ENCODE measurements at regions not wholly inside any gene's neighbourhood (a gene's known extent, or its start where the extent isn't known, plus 50 kb on each side); places are given as distances from the start of the nearest gene placed in this dataset.

DNA sequence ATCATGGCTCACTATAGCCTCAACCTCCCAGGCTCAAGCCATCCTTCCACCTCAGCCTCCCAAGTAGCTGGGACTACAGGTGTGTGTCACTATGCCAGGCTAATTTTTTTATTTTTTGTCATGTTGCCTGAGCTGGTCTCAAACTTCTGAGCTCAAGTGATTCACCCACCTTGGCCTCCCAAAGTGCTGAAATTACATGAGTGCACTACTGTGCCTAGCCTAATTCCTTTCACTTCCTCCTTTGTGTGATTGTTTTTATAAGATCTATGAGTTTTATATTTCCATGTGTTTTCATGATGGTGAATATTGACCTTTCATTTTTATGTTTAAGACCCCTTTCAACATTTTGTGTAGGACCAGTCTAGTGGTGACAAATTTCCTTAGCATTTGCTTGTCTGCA lies 55.2 kb upstream of the IL12B start:
- DNase-seq = no peak

DNA sequence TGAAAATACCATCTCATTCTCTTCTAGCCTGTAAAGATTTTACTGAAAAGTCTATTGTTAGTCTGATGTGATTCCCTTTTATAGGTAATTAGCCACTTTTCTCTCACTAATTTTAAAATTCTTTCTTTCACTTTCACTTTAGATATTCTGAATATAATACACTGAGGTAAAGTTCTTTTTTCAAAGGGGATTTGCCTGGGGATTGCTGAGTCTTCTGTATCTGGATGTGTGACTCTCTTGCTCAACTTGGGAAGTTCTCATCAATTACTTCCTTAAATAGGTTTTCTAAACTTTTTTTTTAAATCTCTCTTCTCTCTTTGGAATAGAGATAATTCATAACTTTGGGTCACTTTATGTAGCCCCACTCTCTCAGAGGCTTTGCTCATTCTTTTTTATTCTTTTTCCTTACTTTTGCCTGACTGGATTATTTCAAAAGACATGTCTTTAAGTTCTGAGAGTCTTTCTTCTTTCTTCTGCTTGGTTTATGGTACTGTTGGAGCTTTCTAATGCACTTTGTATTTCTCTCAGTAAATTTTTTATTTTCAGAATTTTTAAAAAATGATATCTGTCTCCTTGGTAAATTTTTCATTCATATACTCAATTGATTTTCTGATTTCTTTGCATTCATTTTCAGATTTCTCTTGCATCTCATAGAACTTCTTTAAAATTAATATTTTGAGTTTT lies 55.9 kb upstream of the IL12B start:
- no peak for DNase-seq

DNA sequence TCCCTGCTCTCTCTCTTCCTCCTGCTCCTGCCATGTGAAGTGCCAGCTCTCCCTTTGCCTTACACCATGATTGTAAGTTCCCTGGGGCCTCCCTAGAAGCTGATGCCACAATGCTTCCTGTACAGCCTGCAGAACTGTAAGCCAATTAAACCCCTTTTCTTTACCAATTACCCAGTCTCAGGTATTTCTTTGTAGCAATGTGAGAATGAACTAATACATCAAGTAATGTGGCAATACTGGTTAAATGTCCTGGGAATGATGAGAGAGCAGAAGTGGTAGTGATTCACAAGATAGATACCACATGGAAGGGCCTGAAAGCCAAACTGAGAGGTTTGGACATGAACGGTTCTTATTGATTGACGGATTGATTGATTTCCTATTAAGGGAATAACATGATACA lies 62.6 kb upstream of the IL12B start:
- DNase-seq = no peak

DNA sequence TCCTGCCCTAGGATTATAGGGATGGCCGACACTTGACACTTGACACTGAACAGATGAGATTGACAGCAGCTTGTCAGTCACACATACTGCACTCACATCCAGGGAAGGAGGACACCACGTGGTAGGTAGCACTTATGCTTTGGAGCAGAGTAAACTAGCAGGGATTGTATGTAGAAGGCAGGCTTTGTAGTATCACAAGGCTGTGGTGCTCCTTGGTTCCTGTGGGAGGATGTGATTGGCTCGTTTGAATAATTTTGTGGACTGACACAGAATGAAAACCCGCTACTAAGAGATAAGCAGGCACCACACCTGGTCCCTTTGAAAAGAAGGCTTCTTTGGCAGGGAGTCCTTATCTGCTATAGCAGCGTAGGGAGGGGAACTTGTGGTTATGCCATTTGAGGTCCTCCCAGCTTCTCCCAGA lies 63.6 kb upstream of the IL12B start:
- no peak for DNase-seq

DNA sequence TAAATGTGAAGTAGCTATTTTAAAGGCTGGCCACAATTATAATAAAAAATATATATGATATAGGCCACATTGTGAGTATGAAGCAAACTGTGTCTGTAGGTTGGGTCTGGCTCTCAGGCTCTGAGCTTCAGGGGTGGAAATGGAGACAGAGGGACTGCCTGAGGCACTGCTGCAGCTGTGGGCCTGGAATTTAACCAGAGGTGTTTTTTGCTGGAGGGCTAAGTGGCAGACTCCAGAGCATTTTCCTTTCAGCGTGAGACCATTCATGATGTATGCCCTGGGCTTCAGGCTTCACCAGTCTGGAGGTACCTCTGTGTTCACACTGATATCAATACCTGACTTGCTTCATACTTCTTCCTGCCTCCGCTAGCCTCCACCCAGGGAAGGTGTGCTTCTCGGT lies 64.9 kb upstream of the IL12B start:
- no peak for DNase-seq

DNA sequence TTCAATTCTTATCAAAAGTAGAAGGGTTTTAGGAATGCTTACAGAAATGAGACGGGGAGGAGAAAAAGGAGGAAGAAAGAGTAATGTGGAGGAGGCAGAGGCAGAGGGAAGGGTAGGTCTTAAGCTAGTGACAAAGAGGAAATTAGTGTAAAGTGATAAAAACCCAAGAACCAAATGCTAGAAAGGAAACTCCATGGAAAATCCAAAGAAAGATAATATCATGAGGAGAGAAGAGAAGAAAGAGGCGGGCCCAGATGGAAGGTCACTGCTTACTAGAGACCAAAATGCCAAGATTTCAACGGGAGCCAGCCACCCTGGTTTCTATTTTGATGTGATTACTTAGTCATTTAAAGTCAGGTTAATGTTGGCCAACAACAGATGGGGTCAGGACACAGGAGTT lies 68.6 kb upstream of the IL12B start:
- DNase-seq = no peak

DNA sequence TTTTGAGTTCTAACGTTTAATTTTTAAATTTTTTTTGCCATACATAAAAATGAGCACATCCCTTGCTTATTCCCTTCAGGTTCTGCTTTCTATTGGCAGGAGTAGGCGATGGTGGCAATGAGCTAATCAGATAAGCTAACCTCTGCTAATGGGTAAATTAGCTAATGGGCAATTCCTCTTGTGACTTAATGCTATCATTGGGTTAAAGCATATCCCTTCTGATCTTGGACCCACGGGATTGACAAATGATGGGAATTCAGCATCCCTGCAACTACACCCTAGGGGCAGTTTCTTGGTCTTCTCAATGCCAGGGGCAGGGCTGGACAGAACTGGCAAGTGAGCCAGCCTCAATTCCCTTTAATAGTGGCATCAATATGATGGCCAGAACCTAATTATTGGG lies 70.2 kb upstream of the IL12B start:
- DNase-seq = no peak

DNA sequence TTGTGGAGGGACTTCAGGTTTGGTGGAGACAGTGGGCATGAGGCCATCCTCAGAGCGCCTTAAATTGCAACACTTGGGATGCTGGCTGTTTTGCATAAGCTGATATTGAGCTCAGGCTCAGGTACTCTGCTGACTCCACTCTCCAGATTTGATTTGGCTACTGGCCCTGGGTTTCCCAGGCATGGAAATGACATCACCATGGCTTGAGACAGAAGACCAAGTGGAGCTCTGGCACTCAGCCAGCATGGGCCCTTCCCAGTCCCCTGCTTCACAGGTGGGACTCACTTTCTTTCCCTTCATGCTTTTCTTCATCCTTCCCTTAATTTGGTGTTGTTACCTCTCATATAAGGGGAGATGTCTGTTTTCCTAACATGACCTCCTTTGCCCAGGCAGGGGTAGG lies 72.0 kb upstream of the IL12B start:
- no peak for DNase-seq

DNA sequence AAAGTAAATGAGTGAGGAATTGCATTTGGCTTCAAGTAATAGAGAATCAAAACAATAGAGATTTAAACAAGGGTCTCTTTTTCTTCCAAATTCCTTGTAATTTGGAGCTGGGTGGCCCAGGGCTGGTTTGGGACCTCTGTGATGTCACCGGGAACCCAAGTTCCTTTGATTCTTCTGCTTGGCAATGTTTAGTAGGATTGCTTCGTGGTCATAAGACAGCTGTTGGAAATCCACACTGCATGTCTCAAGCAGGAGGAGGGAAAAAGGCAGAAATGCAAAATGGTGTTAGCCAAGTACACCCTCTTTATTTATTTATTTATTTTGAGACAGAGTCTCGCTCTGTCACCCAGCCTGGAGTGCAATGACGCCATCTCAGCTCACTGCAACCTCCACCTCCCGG lies 72.6 kb upstream of the IL12B start:
- no peak for DNase-seq

DNA sequence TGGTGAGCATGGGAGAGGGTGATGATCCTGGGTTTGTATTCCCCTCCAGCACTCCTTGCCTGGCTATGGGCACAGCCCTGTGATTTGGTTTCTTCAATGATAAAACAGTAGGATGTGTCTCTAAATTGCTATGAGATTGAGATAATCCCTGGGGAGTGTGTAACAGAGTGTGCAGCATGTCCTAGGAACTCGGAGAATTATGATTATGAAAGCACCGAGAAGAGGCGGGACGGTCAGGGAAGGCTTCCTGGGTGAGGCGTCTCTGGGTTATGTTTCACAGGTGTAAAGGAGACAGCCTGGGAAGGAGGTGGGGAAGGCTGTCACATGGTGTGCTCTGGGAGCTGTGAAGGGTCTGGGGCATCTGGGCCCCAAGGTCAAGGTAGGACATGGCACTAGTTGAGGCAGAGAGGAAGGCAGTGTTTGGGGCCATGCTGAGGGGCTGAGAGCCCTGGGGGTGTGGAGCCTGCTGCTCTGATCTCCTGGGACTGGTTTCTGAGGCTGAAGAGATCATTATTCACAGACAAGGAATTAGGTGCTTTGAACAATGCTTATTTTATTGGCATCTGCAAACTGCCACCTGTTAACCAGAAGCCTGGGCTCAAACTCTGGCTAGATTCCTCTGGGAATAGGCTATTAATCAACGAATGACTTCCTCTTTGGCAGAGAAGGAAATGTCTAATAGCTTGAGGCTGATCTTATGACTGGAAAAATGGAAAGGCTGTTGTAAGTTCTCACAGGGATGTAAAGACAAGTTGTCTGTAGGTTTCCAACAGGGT lies 73.8 kb upstream of the IL12B start:
- no peak for DNase-seq

DNA sequence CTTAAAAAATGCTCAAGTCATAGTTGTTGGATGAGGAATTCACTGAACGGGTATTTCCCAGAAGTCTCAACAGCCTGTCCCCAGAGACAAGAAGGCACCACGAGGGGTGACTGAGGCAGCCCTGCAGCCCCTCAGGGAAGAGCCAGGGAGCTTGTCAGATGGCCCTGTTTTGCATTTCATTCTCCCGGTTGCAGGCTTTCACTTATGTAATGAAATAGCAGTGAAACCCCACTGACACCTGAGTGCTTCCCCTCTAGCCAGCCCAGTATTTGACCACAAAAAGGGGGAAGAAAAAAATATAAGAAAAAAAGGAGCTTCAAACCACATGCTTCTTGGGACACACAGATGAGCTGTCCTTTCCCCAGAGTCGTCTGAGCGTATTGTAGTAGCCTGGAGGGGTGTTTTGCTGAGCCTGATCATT lies 75.3 kb upstream of the IL12B start:
- no peak for DNase-seq

DNA sequence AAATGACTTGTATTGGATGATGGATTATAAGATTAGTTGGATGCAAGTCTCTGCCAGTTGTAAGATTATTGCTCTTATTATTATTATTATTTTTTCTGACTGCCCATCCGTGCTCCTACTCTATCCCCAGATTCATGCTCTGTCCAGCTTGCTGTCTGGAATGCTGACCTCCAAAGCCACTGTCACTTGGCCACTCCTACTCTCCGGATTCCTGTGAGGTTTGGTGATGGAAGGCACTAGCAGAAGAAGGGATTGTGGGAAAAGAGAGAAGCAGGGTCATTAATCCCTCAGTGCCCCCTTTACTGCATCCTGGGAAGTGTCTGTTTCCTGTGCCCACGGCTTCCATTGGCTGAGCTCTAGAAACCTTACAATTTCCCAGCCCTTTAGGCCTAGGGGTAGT lies 76.3 kb upstream of the IL12B start:
- DNase-seq = no peak

DNA sequence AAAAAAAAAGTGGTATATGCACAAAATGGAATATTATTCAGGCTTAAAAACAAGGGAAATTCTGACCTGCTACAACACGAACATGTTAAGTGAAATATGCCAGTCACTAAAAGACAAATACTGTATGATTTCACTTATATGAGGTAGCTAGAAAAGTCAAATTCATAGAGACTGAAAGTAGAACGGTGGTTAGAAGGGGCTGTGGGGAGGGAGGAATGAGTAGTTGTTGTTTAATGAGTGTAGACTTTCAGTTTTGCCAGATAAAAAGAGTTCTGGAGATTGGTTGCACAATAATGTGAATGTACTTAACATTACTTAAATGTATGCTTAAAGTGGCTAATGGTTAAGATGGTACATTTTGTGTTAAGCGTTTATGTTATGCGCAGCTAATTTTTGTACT lies 79.5 kb upstream of the IL12B start:
- DNase-seq = no peak

DNA sequence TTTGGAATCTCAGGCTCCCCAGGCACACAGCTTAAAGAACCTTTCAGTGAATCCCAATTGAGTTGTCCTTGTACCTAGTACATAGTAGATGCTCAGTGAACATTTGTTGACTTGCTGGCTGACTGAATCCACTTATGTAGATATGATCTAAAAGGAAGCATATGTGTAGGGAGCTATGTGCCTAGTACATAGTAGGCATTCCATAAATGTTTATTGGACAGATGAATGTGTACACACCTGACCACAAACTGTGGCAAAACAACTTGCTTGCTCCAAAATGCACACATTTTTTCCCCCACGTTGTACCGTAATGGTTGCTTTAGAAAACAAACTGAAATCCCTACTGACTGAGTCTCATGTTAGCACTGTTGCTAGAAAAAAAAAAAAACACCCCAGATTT lies 80.2 kb upstream of the IL12B start:
- DNase-seq = no peak

DNA sequence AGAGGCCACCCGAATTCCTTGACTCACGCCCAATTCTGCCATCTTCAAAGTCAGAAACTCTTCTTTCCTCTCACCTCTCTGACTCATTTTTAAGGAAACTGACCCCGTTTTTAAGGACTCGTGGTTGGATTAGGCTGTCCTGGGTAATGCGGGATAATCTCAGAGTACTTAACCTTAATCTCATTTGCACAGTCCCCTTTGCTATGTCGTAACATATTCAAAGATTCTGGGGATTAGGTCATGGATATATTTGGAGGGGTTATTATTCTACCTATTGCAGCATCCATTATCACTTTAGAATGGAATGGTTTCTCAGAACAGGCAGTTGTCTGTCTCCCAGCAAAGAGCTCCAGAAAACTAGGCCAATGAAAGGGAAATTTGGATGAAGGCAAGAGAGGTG lies 80.8 kb upstream of the IL12B start:
- no peak for DNase-seq

DNA sequence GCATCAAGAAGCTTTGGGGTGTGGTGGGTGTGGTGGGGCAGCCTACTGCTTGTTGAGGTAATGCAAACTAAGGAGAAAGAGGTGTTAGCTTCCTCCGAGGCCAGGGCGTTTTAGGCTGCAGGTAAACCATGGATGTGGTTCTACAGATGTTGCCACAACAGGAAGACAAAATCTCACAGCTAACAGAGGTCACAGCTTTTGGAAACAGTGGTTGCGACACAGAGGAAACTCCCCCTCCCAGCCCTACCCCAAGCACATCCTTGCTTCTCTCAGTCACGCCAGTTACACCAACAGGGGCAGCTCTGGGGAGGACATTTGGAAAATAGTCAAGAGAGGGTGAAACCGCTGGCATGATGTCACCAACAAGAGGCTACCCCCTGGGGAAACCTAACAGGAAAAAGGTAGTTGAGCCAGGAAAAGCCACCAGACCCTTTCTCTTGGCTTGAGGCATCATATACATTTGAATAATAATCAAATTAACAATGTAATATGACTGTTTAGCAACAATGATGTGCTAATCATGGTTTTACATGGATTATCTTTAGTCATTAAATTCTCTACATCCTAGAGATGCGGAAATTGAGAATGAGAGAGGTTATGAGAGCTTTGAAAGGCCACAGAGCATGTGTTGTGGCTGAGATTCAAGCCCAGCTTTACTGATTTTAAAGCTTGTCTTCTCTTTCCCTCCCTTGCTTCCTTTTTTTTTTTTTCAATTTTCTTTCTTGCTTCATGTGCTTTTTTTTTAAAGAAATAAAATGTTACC lies 82.2 kb upstream of the IL12B start:
- peak; percentile 74 to 83 for DNase-seq

DNA sequence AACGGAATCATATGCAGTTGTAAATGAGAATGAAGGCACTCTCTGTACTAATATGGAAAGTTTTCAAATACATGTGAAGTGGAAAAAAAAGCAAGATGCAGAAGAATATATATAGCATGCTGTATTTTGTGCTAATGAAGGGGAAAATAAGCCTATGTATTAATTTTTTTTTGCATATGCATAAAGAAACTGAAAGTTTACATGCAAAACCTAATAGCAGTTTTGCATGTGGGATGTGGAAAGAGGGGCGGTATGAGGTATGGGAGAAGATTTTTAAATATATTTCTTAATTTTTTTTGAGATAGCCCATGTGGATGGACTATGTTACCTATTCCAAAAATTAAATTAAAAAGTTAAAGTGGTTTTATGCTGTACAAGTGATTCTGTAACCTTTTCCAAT lies 83.7 kb upstream of the IL12B start:
- DNase-seq = no peak

DNA sequence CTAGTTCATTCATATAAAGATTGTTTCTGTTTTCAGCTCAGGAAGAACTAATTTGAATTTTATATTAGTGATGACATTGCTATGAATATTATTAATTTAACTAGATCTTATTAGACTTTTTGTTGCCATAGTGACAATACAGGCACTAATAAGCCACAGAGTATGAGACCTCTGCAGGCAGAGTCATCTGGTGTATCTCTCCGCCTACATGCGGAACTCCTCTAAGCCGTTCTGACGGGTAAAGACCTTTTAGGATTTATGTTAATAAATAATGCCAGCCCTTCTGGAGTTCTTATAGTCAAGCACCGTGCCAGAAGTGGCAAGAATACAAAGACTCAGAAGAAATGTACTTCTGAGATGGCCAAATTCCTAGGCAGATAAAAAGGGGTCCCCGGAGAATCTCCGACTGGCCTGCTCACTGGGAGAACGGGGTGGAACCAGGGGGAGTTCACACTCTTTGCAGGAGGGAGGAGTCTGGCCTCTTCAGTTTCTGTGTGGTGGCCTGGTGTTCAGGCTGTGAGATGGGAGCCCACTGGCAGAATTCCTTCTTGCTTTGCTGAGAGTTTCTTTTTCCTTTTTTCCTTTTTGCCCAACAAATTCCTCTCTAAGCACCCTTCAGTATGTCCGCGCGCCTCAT lies 85.1 kb upstream of the IL12B start:
- no peak for DNase-seq

DNA sequence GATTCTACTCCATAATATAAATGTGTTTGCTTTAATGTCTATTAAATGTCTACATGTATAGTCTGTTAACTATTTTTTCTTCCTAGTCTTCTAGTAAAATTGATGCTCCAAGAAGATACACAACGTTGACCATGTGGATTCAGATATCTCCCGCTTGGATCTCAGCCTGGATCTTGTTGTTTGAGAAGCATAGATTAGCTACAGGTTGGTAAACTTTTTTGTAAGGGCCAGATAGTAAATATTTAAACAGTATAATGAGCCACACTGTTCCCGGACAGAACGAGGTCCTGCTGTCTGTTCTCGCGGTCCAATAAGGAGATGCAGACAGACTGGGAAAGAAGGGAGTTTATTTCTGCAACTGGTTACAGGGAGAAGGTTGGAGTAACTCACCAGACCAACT lies 86.2 kb upstream of the IL12B start:
- no peak for DNase-seq

DNA sequence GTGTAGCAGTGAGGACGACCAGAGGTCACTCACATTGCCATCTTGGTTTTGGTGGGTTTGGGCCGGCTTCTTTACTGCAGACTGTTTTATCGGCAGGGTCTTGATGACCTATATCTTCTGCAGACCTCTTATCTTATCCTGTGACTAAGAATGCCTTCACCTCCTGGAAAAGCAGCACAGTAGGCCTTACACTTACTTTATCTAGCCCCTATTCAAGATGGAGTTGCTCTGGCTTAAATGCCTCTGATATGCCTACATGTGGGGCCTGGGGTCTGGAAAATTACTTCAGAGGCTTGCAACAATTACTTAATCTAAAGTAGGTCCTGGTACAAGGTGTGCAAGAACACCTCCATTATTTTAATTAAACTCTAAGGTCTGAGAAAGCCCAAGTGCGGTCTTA lies 86.9 kb upstream of the IL12B start:
- DNase-seq = no peak

DNA sequence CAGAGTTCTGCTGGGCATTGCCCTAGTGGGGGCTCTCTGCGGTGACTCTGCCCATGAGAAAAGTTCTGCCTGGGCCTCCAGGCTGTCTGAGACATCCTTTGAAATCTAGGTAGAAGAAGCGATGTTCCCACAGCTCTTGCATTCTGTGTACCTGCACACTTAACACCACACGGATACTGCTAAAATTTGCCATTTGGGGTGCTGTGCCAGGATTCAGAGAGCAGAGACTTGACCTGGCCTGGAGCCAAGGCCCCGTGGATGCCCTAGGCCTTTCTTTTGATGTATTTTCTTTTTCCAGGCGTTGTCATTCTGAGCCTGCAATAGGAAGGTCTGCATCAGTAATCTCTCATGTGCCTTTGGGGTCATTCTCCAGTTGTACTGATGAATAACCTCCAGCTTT lies 89.3 kb upstream of the IL12B start:
- DNase-seq = no peak

DNA sequence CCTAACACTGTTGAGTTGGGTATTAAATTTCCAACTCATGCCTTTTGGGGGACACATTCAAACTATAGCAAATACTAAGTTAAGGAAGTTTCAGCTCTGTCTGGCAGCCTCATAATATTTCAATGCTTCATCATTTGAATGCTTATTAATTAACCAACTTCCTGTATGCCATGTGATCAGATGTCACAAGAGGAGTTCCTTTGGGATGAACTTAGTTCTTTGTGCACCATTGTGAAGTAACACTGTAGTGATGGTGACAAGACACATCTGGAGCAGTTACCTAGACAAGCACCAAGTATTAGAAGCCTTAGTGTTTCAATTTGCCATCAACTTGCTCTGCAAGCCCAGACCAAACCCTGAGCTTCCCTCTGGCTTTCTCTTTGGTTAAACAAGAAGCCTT lies 90.7 kb upstream of the IL12B start:
- DNase-seq = no peak

DNA sequence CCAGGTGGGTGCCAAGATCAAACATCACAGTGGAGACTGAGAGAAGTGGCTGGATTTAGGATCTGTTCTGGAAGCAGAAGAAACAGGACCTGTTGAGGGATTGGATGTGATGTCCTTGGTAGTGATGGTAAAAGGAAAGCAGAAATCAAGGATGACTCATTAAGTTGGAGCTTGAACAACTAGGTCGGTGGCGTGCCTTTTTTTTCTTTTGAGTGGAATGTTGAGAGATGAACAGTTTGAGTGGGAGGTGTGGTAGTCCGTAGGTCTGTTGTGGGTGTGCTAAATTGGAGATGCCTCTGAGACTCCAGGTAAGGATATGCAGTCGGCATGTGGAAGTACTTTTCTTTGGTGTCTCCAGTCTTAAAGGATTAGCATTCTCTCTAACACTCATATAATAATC lies 92.1 kb upstream of the IL12B start:
- no peak for DNase-seq

DNA sequence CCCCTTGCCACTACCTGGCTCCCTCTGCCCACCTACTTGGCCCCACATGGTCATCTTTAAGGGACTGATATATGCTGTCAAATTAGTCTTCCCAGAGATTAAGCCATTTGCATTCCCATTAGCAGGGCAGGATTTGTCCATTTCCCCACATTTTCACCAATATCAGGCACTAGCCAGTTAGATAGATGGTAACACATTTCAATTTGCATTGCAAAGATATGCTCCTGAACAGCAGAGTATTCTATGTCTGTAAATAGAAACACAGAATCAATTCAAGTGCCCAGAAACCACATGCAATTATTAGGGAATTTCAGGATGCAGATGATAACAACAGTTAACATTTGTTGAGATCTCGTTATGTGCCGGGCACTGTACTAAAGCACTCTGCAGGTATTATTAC lies 92.6 kb upstream of the IL12B start:
- no peak for DNase-seq

Measured in CD4-positive, alpha-beta T cell treated with Interleukin-1 beta for 1 hour (primary cell).